GM19452 (cell line): ENCODE measurements at regions not wholly inside any gene's neighbourhood (a gene's known extent, or its start where the extent isn't known, plus 50 kb on each side); places are given as distances from the start of the nearest gene placed in this dataset.

Experiments
- ATAC-seq: cut with Tn5 transposase; IDR thresholded peaks from one replicate; pipeline ENCODE4 v1.9.1; 2021; ENCODE audit not compliant: unreplicated experiment

DNA sequence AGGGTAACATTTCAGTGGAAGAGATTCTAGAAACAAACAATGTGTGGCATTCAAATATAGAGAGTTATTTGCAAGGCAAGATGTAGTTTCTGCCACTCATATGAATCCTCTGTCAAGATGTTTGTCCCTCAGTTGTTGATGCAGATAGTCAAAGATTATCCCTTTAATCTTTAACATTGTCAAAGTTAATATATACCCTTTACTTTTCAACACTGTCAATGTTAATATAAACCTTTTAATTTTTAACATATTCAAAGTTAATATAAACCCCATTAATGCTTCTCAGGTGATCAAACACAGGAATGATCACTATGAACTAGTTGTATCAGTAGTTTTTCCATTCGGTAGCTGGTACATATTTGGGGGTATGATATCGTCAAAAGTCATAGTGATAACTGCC, 51.9 kb upstream of the PICALM start:
- ATAC-seq: no peak

DNA sequence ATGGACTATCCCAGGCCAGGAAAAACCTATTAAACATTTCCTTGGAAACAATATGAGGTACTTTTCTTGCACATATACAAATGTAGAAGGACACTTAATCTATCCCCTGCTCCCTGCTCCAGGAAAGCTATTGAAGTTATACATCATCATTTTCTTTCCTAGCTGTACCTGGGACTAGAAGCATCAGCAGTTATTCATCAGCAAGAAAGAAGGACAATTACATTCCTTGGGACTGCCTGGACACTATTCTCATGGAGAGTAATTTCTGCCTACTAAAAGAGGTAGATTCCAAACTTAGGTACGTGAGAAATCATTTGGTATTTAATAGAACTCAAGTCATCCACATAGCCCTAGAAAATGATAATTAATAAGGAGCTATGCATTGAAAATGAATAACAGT, 51.0 kb upstream of the PICALM start:
- no peak for ATAC-seq

- no peak for ATAC-seq
These were observed 50.2 kb upstream of the PICALM start for GRCh38 chr11:86119077-86119476.
